ENCODE measurements at regions not wholly inside any gene's neighbourhood (a gene's known extent, or its start where the extent isn't known, plus 50 kb on each side); places are given as distances from the start of the nearest gene placed in this dataset.

GRCh38 chr4:3659131-3659530 lies 107.1 kb upstream of the ADRA2C start:
- ChIA-PET POLR2A (no interaction called here), CTCF (no interaction called here)
- WGBS (ENCODE audit: insufficient coverage): 86% methylated on average over 9 of the region's 9 CpGs
- H3K4me1 ChIP-seq (ENCODE audit: control extremely low read depth in 1 of 4, control insufficient read depth in 4 of 4, insufficient read depth in 4 of 4, low read length in 3 of 4): no peaks in the 10 kb centered on the region
- no peaks in the 10 kb centered on the region for H3K9me3 ChIP-seq (ENCODE audit: control extremely low read depth in 1 of 5, control insufficient read depth in 4 of 5, insufficient read depth in 2 of 5, low read depth in 1 of 5, low read length in 4 of 5)
- H3K36me3 ChIP-seq (ENCODE audit: control insufficient read depth in 4 of 4, insufficient read depth in 4 of 4, low read length in 3 of 4): no peaks in the 10 kb centered on the region
- no peak overlapping the region for H3K27ac ChIP-seq (ENCODE audit: insufficient read depth in 1 of 2, low read depth in 1 of 2, low read length in 2 of 2, poor library complexity in 1 of 2, severe bottlenecking in 2 of 2)
- no peak overlapping the region for H3K4me3 ChIP-seq (ENCODE audit: control insufficient read depth in 1 of 7, extremely low read depth in 1 of 7, insufficient read depth in 4 of 7, low read depth in 2 of 7, low read length in 6 of 7)
- DNase-seq: no peak
- peaks cover 0 to 87% (median 7%) of the 10 kb centered on the region in 5 experiments for H3K27me3 ChIP-seq (replicated peaks in 2 of 5; ENCODE audit: control insufficient read depth in 4 of 5, insufficient read depth in 5 of 5, low read length in 4 of 5)

GRCh38 chr4:3658530-3658913 lies 107.7 kb upstream of the ADRA2C start:
- peaks cover 0 to 83% (median 7%) of the 10 kb centered on the region in 5 experiments for H3K27me3 ChIP-seq (replicated peaks in 2 of 5; ENCODE audit: control insufficient read depth in 4 of 5, insufficient read depth in 5 of 5, low read length in 4 of 5)
- no peaks in the 10 kb centered on the region for H3K4me1 ChIP-seq (ENCODE audit: control extremely low read depth in 1 of 4, control insufficient read depth in 4 of 4, insufficient read depth in 4 of 4, low read length in 3 of 4)
- H3K27ac ChIP-seq (ENCODE audit: insufficient read depth in 1 of 2, low read depth in 1 of 2, low read length in 2 of 2, poor library complexity in 1 of 2, severe bottlenecking in 2 of 2): no peak overlapping the region
- no peak for DNase-seq
- H3K4me3 ChIP-seq (ENCODE audit: control insufficient read depth in 1 of 7, extremely low read depth in 1 of 7, insufficient read depth in 4 of 7, low read depth in 2 of 7, low read length in 6 of 7): no peak overlapping the region
- H3K9me3 ChIP-seq (ENCODE audit: control extremely low read depth in 1 of 5, control insufficient read depth in 4 of 5, insufficient read depth in 2 of 5, low read depth in 1 of 5, low read length in 4 of 5): no peaks in the 10 kb centered on the region
- CTCF ChIA-PET: no interaction called here
- POLR2A ChIA-PET: no interaction called here
- H3K36me3 ChIP-seq (ENCODE audit: control insufficient read depth in 4 of 4, insufficient read depth in 4 of 4, low read length in 3 of 4): no peaks in the 10 kb centered on the region
- 76% methylated on average over 12 of the region's 12 CpGs for WGBS (ENCODE audit: insufficient coverage)

GRCh38 chr4:3657902-3658529 lies 108.2 kb upstream of the ADRA2C start:
- DNase-seq: no peak
- ChIA-PET CTCF (no interaction called here), POLR2A (no interaction called here)
- Histone ChIP-seq H3K4me3 (ENCODE audit: control insufficient read depth in 1 of 7, extremely low read depth in 1 of 7, insufficient read depth in 4 of 7, low read depth in 2 of 7, low read length in 6 of 7) (no peak overlapping the region), H3K4me1 (ENCODE audit: control extremely low read depth in 1 of 4, control insufficient read depth in 4 of 4, insufficient read depth in 4 of 4, low read length in 3 of 4) (no peaks in the 10 kb centered on the region), H3K36me3 (ENCODE audit: control insufficient read depth in 4 of 4, insufficient read depth in 4 of 4, low read length in 3 of 4) (no peaks in the 10 kb centered on the region), H3K27ac (ENCODE audit: insufficient read depth in 1 of 2, low read depth in 1 of 2, low read length in 2 of 2, poor library complexity in 1 of 2, severe bottlenecking in 2 of 2) (no peak overlapping the region), H3K27me3 (replicated peaks in 2 of 5; ENCODE audit: control insufficient read depth in 4 of 5, insufficient read depth in 5 of 5, low read length in 4 of 5) (peaks cover 0 to 81% (median 7%) of the 10 kb centered on the region in 5 experiments), H3K9me3 (ENCODE audit: control extremely low read depth in 1 of 5, control insufficient read depth in 4 of 5, insufficient read depth in 2 of 5, low read depth in 1 of 5, low read length in 4 of 5) (no peaks in the 10 kb centered on the region)
- 70% methylated on average over 17 of the region's 20 CpGs for WGBS (ENCODE audit: insufficient coverage)

- CTCF ChIA-PET: no interaction called here
- WGBS (ENCODE audit: insufficient coverage): 84% methylated on average over 20 of the region's 24 CpGs
These were observed 109.5 kb upstream of the ADRA2C start for GRCh38 chr4:3656416-3657356.

GRCh38 chr4:3655963-3656362 lies 110.2 kb upstream of the ADRA2C start:
- H3K27ac ChIP-seq (ENCODE audit: insufficient read depth in 1 of 2, low read depth in 1 of 2, low read length in 2 of 2, poor library complexity in 1 of 2, severe bottlenecking in 2 of 2): no peak overlapping the region
- CTCF ChIA-PET: no interaction called here
- H3K27me3 ChIP-seq (replicated peaks in 2 of 5; ENCODE audit: control insufficient read depth in 4 of 5, insufficient read depth in 5 of 5, low read length in 4 of 5): peaks cover 0 to 70% (median 4%) of the 10 kb centered on the region in 5 experiments
- POLR2A ChIA-PET: no interaction called here
- no peak for DNase-seq
- H3K4me1 ChIP-seq (ENCODE audit: control extremely low read depth in 1 of 4, control insufficient read depth in 4 of 4, insufficient read depth in 4 of 4, low read length in 3 of 4): no peaks in the 10 kb centered on the region
- H3K9me3 ChIP-seq (ENCODE audit: control extremely low read depth in 1 of 5, control insufficient read depth in 4 of 5, insufficient read depth in 2 of 5, low read depth in 1 of 5, low read length in 4 of 5): peaks cover 0 to under 1% (median 0%) of the 10 kb centered on the region in 5 experiments
- H3K36me3 ChIP-seq (ENCODE audit: control insufficient read depth in 4 of 4, insufficient read depth in 4 of 4, low read length in 3 of 4): no peaks in the 10 kb centered on the region
- no peak overlapping the region for H3K4me3 ChIP-seq (ENCODE audit: control insufficient read depth in 1 of 7, extremely low read depth in 1 of 7, insufficient read depth in 4 of 7, low read depth in 2 of 7, low read length in 6 of 7)
- WGBS (ENCODE audit: insufficient coverage): 53% methylated on average over 8 of the region's 8 CpGs

More at GRCh38 chr4:3656416-3657356, 109.5 kb upstream of the ADRA2C start:
- POLR2A ChIA-PET: no interaction called here
- Histone ChIP-seq H3K9me3 (ENCODE audit: control extremely low read depth in 1 of 5, control insufficient read depth in 4 of 5, insufficient read depth in 2 of 5, low read depth in 1 of 5, low read length in 4 of 5) (no peaks in the 10 kb centered on the region), H3K36me3 (ENCODE audit: control insufficient read depth in 4 of 4, insufficient read depth in 4 of 4, low read length in 3 of 4) (no peaks in the 10 kb centered on the region), H3K4me3 (ENCODE audit: control insufficient read depth in 1 of 7, extremely low read depth in 1 of 7, insufficient read depth in 4 of 7, low read depth in 2 of 7, low read length in 6 of 7) (no peak overlapping the region), H3K4me1 (ENCODE audit: control extremely low read depth in 1 of 4, control insufficient read depth in 4 of 4, insufficient read depth in 4 of 4, low read length in 3 of 4) (no peaks in the 10 kb centered on the region), H3K27me3 (replicated peaks in 2 of 5; ENCODE audit: control insufficient read depth in 4 of 5, insufficient read depth in 5 of 5, low read length in 4 of 5) (peaks cover 0 to 73% (median 4%) of the 10 kb centered on the region in 5 experiments), H3K27ac (ENCODE audit: insufficient read depth in 1 of 2, low read depth in 1 of 2, low read length in 2 of 2, poor library complexity in 1 of 2, severe bottlenecking in 2 of 2) (no peak overlapping the region)
- DNase-seq: no peak

- no peak overlapping the region for H3K4me3 ChIP-seq (ENCODE audit: control insufficient read depth in 1 of 7, extremely low read depth in 1 of 7, insufficient read depth in 4 of 7, low read depth in 2 of 7, low read length in 6 of 7)
- H3K27me3 ChIP-seq (replicated peaks in 2 of 5; ENCODE audit: control insufficient read depth in 4 of 5, insufficient read depth in 5 of 5, low read length in 4 of 5): peaks cover 0 to 69% (median 3%) of the 10 kb centered on the region in 5 experiments
- POLR2A ChIA-PET: no interaction called here
- peaks cover 0 to 4% (median 0%) of the 10 kb centered on the region in 5 experiments for H3K9me3 ChIP-seq (ENCODE audit: control extremely low read depth in 1 of 5, control insufficient read depth in 4 of 5, insufficient read depth in 2 of 5, low read depth in 1 of 5, low read length in 4 of 5)
- no peak for DNase-seq
- H3K4me1 ChIP-seq (ENCODE audit: control extremely low read depth in 1 of 4, control insufficient read depth in 4 of 4, insufficient read depth in 4 of 4, low read length in 3 of 4): no peaks in the 10 kb centered on the region
- CTCF ChIA-PET: no interaction called here
- no peak overlapping the region for H3K27ac ChIP-seq (ENCODE audit: insufficient read depth in 1 of 2, low read depth in 1 of 2, low read length in 2 of 2, poor library complexity in 1 of 2, severe bottlenecking in 2 of 2)
- H3K36me3 ChIP-seq (ENCODE audit: control insufficient read depth in 4 of 4, insufficient read depth in 4 of 4, low read length in 3 of 4): no peaks in the 10 kb centered on the region
- WGBS (ENCODE audit: insufficient coverage): 70% methylated on average over 7 of the region's 9 CpGs
These were observed 110.7 kb upstream of the ADRA2C start for GRCh38 chr4:3655485-3655884.

Data from common myeloid progenitor, CD34-positive (primary cell).